Activated T-cell treated with anti-CD3 and anti-CD28 coated beads for 48 hours (primary cell): ENCODE measurements at regions not wholly inside any gene's neighbourhood (a gene's known extent, or its start where the extent isn't known, plus 50 kb on each side); places are given as distances from the start of the nearest gene placed in this dataset.

Source experiments
- DNase-seq: peaks from one replicate; pipeline ENCODE4 v3.0.0-alpha.2; 2020; ENCODE audit warnings: low read depth

DNA sequence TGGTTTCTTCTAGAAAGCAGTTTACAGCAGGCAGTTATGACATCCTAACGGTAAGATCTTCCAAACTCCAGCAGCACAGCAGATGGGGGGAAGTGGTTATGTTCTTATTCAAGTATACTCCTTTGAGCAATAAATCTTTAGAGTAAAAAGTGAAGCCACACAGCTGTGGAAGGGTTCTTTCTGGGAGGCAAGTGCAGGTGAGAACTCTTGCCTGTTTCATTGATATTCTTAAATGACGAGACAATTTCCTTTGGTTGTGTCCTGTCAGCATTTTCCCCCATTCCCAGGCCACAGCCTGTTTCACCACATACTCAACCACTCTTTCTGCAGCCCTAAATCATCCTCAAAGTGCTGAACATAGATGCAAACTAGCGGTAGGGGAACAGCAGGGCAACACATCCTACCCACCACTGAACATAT is 207.3 kb upstream of the MTNR1B start:
- no peak for DNase-seq

DNA sequence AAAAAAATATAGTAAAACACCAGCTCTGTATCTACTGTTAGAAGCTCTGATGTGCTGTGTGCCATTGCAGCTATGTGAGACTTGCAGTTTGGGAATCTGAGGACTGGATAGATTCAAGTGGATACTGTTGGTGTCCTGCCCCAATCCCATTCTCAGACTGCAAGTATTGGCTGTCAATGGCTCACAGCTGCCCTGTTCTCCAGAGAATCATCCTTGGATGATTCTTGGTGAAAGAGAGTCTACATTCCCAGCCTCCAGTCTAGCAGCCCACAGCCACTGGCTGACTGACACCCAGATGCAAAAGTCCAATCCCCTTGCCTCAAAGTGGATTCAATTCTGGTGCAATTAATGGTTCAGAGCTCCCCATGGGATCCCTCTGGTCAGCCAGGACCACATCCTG is 206.1 kb upstream of the MTNR1B start:
- no peak for DNase-seq

DNA sequence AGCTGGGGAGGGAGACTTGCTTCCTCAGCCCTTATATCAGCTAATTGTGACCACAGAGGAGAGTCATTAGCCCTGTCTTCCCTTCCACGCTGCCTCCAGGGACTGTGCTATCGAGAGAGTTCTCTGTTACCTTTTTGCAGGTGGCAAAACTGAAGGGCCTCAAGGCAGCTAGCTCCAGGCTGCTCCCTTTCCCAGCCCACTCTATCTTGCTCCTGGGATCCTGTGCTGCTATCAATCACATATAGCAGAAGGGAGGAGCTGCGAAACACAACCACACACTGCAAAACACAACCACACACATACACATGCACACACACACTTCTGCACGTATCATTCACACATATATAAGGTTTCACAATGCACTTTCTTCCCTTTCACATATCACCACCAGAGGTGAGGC is 205.3 kb upstream of the MTNR1B start:
- DNase-seq = no peak

DNA sequence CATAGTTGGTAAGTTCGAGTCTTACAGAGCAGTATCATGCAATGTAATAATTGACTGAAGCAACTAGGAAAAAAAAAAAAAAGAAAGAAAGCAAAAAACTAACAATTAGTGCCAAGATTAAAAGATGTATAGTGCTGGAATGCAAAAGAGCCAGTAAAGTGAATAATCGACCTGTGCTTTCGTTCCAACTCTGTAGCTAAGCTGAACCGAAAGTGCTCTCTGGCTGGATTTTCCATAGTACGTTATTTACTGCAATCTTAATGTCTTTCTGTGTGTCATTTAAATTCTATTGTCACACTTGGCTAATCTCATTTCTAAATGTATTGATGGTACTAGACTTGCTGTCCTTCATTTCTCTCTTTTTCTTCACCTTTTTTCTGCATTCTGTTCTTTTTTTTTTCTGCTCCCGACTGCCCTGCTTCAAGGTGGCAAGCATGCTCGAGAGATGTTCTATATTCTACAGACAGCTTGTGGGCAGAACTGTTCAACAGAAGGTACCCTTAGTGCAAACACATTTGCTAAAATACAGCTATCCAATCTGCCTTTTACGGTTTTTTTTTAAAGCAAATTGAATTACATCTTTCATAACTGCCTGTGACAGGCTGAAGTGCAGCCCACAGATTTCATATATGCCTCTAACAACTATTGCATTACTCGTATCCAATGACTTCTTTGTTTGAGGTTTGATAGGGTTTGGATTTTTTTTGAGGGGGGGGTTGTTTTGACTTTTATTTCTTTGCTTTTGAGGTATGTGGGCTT is 204.2 kb upstream of the MTNR1B start:
- no peak for DNase-seq

DNA sequence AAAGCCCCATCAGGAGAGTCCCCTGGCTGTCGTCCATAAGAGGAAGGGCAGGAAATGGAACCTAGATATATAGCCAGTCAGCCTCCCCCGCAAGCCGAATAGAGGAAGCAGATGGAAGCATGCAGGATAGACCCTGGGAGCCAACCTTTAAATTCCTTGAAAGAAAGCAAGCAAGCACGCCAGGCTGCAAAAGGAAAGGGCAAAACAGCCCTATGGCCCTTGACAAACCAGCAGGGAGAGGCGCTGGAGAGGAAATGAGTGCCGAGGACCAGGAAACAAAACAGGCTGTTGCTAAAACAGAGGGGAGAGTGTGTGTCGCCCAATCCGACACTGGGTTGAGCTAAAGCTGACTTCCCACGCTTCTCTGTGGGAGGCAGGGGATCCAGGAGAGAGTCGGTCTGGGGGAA is 203.5 kb upstream of the MTNR1B start:
- DNase-seq = no peak

DNA sequence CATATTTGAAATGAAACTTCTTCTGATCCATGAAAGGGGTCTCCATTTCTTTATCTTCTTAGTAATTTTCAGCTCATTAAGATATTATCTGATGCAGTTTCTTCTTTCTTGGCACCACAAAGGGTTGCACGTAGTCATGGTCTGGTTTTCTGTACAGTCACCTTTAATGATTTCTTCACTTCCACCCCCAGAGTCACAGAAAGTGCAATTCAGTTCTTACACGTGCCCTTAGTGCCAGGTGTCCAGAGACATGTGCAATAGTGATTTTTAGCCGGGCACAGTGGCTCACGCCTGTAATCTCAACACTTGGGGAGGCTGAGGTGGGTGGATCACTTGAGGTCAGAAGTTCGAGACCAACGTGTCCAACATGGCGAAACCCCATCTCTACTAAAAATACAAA is 202.8 kb upstream of the MTNR1B start:
- no peak for DNase-seq

DNA sequence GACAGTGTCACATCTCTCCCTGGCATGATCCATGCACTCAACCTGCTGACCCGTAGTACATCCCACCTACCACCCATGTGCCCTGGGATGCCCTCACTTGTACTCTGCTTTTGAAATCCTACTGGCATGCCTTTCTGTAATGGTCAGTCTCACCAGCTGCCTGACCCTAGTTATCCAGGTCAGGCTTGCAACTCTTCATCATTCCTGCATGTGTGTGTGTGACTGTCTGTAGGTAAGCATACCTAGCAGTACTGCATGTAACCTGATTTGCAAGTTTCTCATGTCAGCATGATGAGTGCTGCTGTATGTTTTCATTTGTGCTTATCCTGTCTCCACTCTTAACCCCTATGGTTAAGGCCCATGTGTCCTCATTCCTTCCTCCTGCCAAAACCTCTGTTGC is 202.0 kb upstream of the MTNR1B start:
- no peak for DNase-seq

DNA sequence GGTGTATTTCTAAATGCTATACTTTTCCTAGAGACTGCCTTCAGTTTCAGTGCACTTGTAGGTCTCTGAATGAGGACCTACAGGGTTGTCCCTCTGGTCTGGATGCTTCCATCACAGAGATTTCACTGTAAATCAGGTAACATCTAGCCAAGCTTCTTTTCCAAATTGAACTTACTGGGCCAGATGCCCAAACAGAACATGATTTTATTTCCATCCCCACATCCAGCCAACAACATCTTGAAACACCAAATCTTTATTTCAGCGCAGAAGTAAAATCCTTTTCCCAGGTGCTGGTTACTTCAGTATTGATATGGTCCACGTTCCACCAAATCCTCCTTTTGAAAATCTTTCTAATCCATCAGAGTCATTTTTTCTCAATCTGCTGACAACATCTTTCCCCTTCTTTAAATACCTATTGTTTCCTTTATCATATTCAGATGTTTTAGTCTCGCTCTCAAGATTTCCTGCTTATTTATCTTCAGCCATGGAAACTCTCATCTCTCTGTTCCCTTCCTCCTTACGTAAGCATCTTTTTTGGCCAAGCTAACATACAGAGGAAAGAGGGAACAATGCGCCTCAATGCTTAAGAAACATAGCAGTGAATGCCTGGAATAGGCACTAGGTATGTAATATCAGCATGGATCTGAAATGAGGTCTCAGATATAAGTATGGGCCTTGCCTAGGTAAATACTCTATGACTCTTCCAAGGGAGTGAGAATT is 201.2 kb upstream of the MTNR1B start:
- no peak for DNase-seq

DNA sequence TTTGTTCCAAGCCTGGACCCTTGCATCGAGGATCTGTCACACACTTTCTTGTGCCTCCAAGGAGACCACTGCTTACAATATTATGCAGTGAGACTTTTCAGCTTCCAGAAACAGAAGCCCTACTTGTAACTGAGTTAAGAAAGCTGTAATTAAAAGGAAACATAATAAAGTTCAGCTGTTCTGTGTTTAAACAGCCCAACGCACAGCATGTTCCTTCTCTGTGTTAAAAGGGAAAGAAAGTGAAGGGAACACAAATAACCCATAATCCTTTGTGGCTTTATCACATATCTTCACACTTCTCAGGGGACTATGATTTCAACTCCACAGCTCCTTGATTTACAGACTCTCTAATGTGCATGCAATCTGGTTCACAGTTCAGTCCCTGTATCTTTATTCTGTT is 200.3 kb upstream of the MTNR1B start:
- no peak for DNase-seq

DNA sequence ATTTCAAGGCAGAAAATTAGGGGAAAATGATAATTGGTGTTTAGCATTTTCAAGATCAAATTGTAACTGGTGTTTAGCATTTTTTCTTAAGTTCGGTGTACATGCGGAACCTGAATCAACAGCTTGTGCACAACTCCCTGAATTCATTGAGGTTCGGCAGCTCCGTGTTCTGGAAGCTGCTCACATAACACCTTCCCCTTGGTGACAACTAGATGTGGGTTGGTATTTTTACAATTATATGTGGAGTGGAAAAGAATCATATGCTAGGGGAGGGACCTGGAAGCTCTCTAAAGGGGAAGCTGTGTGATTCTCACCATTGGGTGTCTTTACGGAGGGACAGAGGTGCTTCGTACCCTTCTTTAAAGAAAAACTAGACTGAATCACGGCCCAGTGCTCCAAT is 199.0 kb upstream of the MTNR1B start:
- no peak for DNase-seq

DNA sequence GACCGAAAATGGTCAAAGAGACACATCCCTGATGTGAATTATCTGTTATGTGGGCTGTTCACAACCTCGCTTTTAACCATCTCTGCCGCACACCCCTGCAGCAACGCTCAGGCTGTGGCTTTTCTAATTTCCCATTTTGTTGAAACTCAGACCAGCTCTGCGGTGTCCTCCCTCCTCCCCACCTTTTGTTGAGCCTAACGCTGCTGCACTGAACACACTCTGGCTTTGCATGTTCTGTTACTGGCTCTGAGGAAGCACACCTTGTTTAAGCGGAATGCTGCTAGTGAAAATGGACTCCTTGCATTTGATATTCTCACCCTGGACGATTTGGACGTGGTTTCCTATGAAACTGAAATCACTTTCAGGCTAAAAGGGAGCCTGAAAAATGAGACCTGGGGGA is 198.5 kb upstream of the MTNR1B start:
- no peak for DNase-seq

DNA sequence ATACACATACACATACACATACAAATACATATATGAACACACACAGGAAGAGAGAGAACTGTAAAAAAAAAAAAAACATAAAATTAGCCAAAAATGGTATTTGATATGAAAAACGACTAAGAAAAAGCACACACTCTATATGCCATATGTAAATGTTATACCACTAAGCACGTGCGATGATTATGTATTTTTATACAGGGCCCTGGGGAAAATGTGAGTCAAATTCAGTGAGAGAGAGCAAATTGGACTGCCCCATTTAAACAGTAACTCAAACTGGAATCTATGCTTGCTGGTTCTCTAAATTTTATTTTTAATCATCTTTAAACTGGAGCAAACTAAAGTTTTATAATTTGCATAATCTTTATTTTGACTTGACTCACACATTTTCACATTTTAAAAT is 197.8 kb upstream of the MTNR1B start:
- no peak for DNase-seq

DNA sequence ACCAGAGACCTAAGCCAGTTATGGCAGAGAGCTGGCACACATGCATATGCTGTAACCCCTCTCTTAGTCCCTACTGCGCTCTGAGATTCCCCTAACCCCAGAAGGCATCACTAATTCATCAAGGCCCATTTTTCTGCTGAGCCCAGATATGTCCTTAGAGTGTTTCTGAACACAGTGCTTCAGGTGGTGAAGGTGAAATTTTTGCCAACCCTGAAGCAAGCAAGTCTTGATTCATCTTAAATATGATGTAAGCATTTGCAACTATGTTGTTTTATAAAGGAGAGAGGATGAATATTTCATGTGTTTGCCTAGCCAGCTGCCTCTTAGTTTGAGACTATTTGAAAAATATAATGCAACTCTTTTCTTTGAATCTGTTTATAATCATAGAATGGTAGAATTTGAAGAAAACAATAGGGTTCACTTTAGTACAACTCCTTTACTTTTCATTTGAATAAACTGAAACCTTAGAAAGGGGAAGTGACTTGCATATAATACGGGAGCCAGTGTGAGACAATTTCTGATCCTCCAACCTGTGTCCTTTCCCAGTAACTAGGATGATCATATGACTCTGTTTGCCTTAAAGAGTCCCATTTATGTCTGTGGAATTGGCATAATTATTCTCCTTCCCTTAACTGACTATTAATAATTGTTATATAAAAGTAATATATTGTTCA is 194.3 kb upstream of the MTNR1B start:
- no peak for DNase-seq

DNA sequence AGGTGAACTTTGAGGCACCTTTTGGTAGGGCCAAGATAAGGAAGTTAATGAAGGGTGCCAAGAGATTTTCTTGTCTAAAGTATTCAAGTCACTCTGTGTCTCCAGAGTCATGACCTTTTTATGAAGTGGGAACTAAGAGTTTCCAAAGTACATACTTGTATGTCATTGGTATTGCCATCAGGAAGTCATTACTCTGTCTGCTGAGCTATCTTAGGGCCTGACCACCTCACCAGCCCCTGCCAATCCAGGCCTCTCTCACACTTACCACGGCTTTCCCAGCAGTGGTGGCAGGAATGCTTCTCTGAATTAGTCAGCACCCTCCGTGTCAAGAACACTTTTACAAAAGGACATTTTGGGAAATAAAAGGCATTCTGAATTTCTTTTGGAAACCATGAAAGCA is 192.8 kb upstream of the MTNR1B start:
- DNase-seq = no peak

DNA sequence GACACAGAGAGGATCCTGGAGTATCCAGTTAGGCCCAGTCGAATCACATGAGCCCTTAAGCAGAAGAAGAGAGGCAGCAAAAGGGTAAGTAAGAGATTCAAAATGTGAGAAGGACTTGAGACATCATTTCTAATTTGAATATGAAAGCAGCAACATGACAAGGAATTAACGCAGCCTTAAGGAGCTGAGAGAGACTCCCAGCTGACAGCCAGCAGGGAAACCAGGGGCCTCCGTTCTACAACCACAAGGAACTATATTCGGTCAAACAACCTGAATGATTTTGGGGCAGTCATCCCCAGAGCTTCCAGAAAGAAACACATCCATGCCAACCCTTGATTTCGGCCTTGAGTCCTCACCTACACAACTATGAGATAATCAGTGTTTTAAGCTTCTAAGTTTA is 189.7 kb upstream of the MTNR1B start:
- DNase-seq = no peak

DNA sequence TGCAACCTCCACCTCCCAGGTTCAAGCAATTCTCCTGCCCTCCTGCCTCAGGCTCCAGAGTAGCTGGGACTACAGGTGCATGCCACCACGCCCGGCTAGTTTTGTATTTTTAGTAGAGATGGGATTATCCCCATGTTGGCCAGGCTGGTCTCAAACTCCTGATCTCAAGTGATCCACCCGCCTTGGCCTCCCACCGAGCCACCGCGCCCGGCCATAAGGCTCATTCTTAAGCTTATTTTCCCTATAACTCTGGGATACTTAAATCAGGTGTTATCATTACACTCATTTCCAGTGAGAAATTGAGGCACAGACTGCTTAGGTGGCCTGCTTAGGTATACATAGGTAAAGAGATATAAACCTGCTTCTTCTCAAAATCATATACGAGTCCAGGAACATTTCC is 188.3 kb upstream of the MTNR1B start:
- DNase-seq = no peak

DNA sequence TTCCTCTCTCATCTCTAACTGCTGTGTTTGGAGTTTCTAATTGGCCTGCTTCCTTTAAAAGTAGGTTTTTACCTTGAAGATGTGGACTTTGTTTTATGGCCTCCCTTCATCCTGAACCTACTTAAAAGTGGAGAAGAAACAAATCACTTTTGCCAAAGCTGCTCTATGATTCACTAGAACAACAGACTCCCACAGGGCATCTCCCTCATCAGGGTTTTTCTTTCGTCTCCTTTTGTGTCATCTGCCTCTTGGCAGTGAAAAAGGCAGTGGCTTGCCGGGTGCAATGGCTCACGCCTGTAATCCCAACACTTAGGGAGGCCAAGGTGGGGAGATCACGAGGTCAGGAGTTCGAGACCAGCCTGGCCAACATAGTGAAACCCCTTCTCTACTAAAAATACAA is 186.6 kb upstream of the MTNR1B start:
- DNase-seq = no peak

DNA sequence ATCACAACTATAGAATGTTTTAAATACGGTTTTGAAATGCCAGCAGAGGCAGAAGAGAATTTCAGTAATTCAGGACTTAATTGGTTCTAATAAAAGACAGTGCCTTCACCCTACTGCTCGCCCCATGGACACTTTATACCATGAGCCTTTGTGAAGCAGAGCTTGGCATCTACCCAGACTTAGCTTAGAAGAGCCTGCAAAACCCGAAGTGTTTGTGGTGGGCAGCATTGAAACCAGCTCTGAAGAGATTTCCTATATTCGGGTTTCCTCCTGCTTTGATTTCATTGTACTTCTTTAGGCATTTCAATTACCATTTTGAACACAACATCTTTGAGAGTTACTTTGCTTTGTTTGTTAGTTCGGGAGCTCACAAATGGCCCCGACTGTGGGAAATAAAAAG is 185.1 kb upstream of the MTNR1B start:
- DNase-seq = no peak

DNA sequence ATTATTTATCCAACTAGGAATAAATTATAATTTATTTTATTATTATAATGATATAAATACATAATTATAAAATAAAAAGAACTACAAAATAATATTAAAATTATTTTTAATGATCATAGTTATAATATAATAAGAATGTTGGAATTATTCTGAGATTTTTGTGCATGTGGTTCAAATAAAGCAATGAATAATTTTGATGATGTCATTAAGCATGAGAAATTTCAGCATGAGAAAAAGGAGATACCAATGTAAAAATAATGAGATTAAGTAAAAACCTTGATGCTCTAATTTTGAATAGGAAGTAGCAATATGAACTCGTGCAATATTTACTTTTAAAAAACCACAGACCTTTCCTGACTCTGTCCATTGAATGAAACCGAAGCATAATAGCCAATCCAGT is 181.8 kb upstream of the MTNR1B start:
- no peak for DNase-seq

DNA sequence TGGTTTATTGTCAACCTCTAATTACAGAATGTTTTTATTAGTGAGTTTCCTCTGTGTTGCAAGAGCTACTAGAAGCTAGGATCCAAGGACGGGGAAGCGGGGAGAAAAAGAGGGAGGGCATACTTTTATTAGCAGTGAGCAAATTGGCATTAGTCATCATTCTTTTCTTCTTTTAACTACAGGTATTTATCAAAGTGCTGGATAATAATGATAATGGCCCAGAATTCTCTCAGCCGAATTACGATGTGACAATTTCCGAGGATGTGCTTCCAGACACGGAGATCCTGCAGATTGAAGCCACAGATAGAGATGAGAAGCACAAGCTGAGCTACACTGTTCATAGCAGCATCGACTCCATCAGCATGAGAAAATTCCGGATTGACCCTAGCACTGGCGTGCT is 179.7 kb upstream of the MTNR1B start:
- no peak for DNase-seq

DNA sequence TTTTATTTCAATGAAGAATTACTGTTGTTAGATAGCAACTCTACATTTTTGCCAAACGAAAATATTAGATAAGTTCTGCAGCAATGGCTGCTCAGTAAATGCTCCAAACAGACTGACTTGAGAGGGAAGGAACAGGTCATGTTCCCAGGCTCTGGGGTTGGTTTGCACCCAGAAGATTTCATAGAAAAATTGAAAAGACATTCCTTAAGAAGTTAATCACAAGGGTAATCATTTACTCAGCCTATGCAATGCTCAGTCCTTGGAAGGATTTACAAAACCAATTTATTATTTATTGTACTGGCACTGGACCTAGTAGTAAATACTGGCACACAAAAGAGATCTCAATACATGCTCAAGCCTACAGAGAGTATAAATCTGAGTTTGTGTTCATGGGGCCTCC is 179.1 kb upstream of the MTNR1B start:
- DNase-seq = no peak

DNA sequence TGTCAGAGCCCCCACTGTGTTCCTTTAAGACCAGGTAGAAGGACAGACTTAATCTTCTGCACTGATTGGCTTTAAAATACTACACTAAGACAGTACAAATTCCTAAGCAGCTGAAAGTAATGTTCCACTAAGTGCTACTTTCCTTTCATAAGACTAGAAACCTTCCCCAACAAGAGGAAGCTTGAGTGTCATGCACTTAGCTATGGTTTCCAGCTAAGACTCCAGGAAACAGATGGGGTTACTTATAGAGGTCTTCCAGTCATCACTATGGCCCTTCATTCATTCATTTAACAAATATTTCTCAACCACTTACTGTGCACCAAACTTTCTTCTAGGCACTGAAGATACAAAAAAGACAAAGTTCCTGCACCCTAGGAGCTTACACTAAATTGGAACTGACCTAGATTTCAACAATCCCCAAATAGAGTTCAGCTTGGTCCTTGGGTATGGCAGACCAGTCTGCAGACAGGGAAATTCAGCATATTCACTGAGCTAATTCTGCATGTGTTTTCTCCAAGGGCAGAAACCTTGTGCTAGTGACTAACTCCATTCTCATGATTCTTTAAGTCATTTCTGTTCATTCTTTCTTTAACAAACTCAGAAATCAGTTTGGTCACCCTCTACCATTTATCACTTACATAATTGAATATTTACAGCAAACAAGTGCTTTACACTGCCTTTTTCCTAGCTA is 178.4 kb upstream of the MTNR1B start:
- DNase-seq = no peak

DNA sequence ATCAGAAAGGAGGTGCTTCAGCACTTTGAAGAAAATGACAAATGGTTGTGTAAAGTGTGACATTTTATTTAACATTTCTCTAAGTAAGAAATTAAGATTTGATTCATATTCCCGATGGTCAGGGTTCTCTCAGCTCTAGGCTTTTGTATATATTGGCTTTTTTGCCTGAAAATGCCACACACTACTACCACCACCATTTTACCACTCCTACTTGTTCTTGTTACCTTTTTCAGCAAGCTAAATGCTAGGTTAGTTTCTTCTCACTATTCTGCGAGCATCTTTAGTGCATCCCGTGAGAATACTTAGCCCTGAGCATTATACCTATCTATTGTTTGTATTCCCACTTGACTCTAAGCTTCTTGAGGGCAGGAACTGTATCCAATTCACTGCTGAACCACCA is 177.6 kb upstream of the MTNR1B start:
- no peak for DNase-seq
